GM19467 (cell line): ENCODE measurements at regions not wholly inside any gene's neighbourhood (a gene's known extent, or its start where the extent isn't known, plus 50 kb on each side); places are given as distances from the start of the nearest gene placed in this dataset.

Source experiments
- ATAC-seq: cut with Tn5 transposase; IDR thresholded peaks from one replicate; pipeline ENCODE4 v1.9.1; 2021; ENCODE audit warnings: mild to moderate bottlenecking, moderate library complexity; ENCODE audit not compliant: unreplicated experiment

- no peak for ATAC-seq
Observed at GRCh38 chr12:132395192-132395907, 66.0 kb upstream of the GALNT9 start.

- ATAC-seq = no peak
Observed at GRCh38 chr12:132393991-132394949, 64.9 kb upstream of the GALNT9 start.

- no peak for ATAC-seq
Observed at GRCh38 chr12:132393245-132393795, 63.9 kb upstream of the GALNT9 start.

GRCh38 chr12:132392389-132393244 is 63.2 kb upstream of the GALNT9 start:
- ATAC-seq = no peak

- no peak for ATAC-seq
Observed at GRCh38 chr12:132391326-132392041, 62.1 kb upstream of the GALNT9 start.

GRCh38 chr12:132390287-132391076 is 61.1 kb upstream of the GALNT9 start:
- no peak for ATAC-seq

GRCh38 chr12:132389526-132390286 is 60.3 kb upstream of the GALNT9 start:
- no peak for ATAC-seq

GRCh38 chr12:132389026-132389425 is 59.6 kb upstream of the GALNT9 start:
- ATAC-seq = no peak

- no peak for ATAC-seq
Observed at GRCh38 chr12:132388379-132389015, 59.1 kb upstream of the GALNT9 start.

GRCh38 chr12:132386926-132387497 is 57.6 kb upstream of the GALNT9 start:
- ATAC-seq = no peak

GRCh38 chr12:132385923-132386751 is 56.7 kb upstream of the GALNT9 start:
- no peak for ATAC-seq

GRCh38 chr12:132384916-132385774 is 55.8 kb upstream of the GALNT9 start:
- ATAC-seq = no peak

GRCh38 chr12:132380641-132381040 is 51.3 kb upstream of the GALNT9 start:
- no peak for ATAC-seq

GRCh38 chr12:132379996-132380395 is 50.6 kb upstream of the GALNT9 start:
- ATAC-seq = no peak

- ATAC-seq = no peak
Observed at GRCh38 chr12:132379576-132379975, 50.2 kb upstream of the GALNT9 start.
